Body of pancreas (tissue), 4 donors: ENCODE measurements at regions not wholly inside any gene's neighbourhood (a gene's known extent, or its start where the extent isn't known, plus 50 kb on each side); places are given as distances from the start of the nearest gene placed in this dataset.
A peak's percentile ranks its signal among the peaks of the same experiment; 100 is the strongest.

ENCODE experiments used
- ATAC-seq: fragments of 150-250 bp; one replicate; pipeline ENCODE4 v1.9.1; 2016
- DNase-seq, 4 donors: peaks; one replicate each; pipeline ENCODE4 v3.0.0-alpha.2; 2019
- H3K27ac ChIP-seq, 4 donors: fragments of 200-600 bp; sonication (generic); 1 replicate in 3 of 4; 2 replicates in 1 of 4; pipeline versions ENCODE4 v1.5.1 to v1.6.1; 2016 to 2019; ENCODE audit warnings: mild to moderate bottlenecking in 1 of 4, mixed read lengths in 1 of 4, moderate library complexity in 1 of 4
- H3K27me3 ChIP-seq, 2 donors: fragments of 200-600 bp; sonication (generic); one replicate each; pipeline ENCODE4 v1.6.0; 2016; ENCODE audit warnings: mild to moderate bottlenecking in 1 of 2
- H3K36me3 ChIP-seq, 2 donors: fragments of 200-600 bp; sonication (generic); replicated peaks in 1 of 2; 2 replicates each; pipeline ENCODE4 v1.5.1; 2016; ENCODE audit warnings: low read depth in 2 of 2; ENCODE audit not compliant: insufficient read depth in 1 of 2
- H3K4me1 ChIP-seq: fragments of 200-600 bp; sonication (generic); one replicate; pipeline ENCODE4 v1.6.0; 2016
- H3K4me3 ChIP-seq, 2 donors: fragments of 200-600 bp; sonication (generic); 1 replicate in 1 of 2; 2 replicates in 1 of 2; pipeline ENCODE4 v1.5.1; 2016 to 2019
- H3K9me3 ChIP-seq, 3 donors: fragments of 200-600 bp; sonication (generic); 1 replicate in 2 of 3; 2 replicates in 1 of 3; pipeline ENCODE4 v1.5.1; 2016
- POLR2A ChIP-seq, 3 donors: fragments of 450-650 bp; IDR thresholded peaks; one replicate each; pipeline ENCODE4 v1.6.1; 2016; ENCODE audit warnings: antibody characterized with exemption in 3 of 3, mild to moderate bottlenecking in 2 of 3
- WGBS, 2 donors: methylation state at CpG; one replicate each; pipeline ENCODE4 v1.1.5; 2017; 5-methylcytosine and 5-hydroxymethylcytosine counted together
- intact Hi-C: fragments of 100-400 bp; cut with DNase I; formaldehyde crosslinking; loops from one replicate; pipeline ENCODE4 v1.15.1; 2023
- TF ChIP-seq, protein P1 (sequence below), 7 experiments: fragments of 450-650 bp in 4 of 7; fragments of 200-600 bp in 3 of 7; sonication (generic) in 3 of 7; IDR thresholded peaks; one replicate each; pipeline ENCODE4 v1.5.1; 2016 to 2019; ENCODE audit warnings: antibody characterized with exemption in 7 of 7

DNA sequence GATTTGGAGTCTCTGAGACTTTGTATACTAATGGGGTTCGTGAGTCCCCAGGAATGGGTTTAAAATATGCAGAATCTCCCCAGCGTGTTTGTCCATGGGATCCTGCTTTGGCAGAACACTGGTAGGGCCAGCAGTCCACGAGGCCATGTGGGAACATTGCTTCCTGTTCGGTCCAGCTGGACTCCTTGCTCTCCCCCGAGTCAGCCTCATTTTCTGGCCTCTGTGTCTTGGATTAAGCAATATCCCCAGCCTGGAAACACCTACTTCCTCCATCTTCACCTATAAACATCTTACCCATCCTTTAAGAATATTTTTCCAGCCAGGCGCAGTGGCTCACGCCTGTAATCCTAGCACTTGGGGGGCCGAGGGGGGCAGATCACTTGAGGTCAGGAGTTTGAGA, 142.4 kb downstream of the NAV1 start:
- intact Hi-C loops, result no loop called here
- peaks cover 10% of the 10 kb centered on the region for H3K4me1 ChIP-seq
- no peaks in the 10 kb centered on the region for H3K27me3 ChIP-seq
- no peak for DNase-seq
- no peak for ATAC-seq
- 77 to 85% methylated on average over 8 of the region's 8 CpGs for WGBS, 2 donors
- no peaks in the 10 kb centered on the region for H3K9me3 ChIP-seq
- no peak overlapping the region for H3K4me3 ChIP-seq
- no peak overlapping the region for H3K27ac ChIP-seq
- no peaks in the 10 kb centered on the region for H3K36me3 ChIP-seq
- TF ChIP-seq, protein P1, sequence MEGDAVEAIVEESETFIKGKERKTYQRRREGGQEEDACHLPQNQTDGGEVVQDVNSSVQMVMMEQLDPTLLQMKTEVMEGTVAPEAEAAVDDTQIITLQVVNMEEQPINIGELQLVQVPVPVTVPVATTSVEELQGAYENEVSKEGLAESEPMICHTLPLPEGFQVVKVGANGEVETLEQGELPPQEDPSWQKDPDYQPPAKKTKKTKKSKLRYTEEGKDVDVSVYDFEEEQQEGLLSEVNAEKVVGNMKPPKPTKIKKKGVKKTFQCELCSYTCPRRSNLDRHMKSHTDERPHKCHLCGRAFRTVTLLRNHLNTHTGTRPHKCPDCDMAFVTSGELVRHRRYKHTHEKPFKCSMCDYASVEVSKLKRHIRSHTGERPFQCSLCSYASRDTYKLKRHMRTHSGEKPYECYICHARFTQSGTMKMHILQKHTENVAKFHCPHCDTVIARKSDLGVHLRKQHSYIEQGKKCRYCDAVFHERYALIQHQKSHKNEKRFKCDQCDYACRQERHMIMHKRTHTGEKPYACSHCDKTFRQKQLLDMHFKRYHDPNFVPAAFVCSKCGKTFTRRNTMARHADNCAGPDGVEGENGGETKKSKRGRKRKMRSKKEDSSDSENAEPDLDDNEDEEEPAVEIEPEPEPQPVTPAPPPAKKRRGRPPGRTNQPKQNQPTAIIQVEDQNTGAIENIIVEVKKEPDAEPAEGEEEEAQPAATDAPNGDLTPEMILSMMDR (IDR thresholded peaks at IDR 0.05), result no peak

DNA sequence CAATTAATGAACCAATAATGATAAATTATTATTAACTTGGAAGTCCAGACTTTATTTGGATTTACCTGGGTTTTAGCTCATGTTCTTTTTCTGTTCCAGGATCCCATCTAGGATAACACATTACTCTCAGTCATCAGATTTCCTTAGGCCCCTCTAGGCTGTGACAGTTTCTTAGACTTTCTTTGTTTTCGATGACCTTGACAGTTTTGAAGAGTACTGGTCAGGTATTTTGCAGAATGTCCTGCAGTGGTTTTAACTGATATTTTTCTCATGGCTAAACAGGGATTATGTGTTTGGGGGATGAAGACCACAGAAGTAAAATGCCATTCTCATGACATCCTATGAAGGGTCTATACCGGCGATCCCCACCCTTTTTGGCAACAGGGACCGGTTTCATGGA, 144.0 kb downstream of the NAV1 start:
- Histone ChIP-seq H3K9me3 (no peaks in the 10 kb centered on the region), H3K4me3 (no peak overlapping the region), H3K4me1 (peaks cover 14% of the 10 kb centered on the region), H3K27me3 (no peaks in the 10 kb centered on the region), H3K27ac (no peak overlapping the region), H3K36me3 (no peaks in the 10 kb centered on the region)
- TF ChIP-seq, protein P1 (IDR thresholded peaks at IDR 0.05), result no peak
- TF ChIP-seq POLR2A (IDR thresholded peaks at IDR 0.05), result no peak
- DNase-seq, result no peak
- ATAC-seq, result no peak
- WGBS, 2 donors, result 92 to 96% methylated on average over 4 of the region's 4 CpGs
- intact Hi-C loops, result no loop called here

DNA sequence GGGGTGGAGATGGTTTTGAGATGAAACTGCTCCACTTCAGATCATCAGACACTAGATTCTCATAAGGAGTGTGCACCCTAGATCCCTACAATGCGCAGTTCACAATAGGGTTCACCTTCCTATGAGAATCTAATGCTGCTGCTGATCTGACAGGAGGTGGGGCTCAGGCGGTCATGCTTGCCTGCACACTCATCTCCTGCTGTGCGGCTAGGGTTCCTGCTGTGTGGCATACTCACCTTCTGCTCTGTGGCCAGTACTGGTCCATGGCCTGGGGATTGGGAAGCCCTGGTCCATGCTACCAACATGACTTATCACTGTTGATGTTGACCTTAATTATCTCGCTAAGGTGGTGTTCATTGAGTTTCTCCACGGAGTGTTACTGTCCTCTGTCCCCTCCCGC, 144.5 kb downstream of the NAV1 start:
- TF ChIP-seq, protein P1 (IDR thresholded peaks at IDR 0.05), result no peak
- DNase-seq, result no peak
- WGBS, 2 donors, result 77 to 80% methylated on average over 4 to 6 of the region's 6 CpGs
- Histone ChIP-seq H3K9me3 (no peaks in the 10 kb centered on the region), H3K36me3 (no peaks in the 10 kb centered on the region), H3K27me3 (no peaks in the 10 kb centered on the region), H3K4me1 (peaks cover 14% of the 10 kb centered on the region), H3K4me3 (no peak overlapping the region), H3K27ac (no peak overlapping the region)
- intact Hi-C loops, result no loop called here
- no peak for ATAC-seq

DNA sequence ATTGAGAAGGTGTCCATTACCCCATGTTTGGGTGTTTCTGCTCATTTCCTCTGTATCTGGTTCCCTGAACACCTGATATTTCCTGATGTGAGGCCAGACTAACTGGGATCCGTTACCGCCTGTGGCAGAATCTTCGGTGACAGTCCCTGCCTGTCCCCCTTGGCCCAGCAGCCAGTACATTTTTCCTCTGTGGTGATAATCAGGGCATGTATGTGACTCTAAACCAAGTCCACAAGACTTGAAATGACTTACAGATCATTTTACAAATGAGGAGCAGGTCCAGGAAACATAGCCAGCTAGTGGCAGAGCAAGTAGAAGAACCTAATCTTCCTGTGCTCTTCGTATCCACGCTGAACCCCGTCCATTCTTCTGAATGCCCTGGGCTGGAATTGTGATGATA, 143.5 kb upstream of the IPO9 start:
- Histone ChIP-seq H3K4me1 (peaks cover 14% of the 10 kb centered on the region), H3K36me3 (no peaks in the 10 kb centered on the region), H3K9me3 (no peaks in the 10 kb centered on the region), H3K27me3 (no peaks in the 10 kb centered on the region), H3K4me3 (no peak overlapping the region), H3K27ac (no peak overlapping the region)
- DNase-seq, result no peak
- no peak for ATAC-seq
- 82 to 88% methylated on average over 6 of the region's 6 CpGs for WGBS, 2 donors
- TF ChIP-seq POLR2A (IDR thresholded peaks at IDR 0.05), result no peak
- TF ChIP-seq, protein P1 (IDR thresholded peaks at IDR 0.05), result no peak
- intact Hi-C loops, result no loop called here

DNA sequence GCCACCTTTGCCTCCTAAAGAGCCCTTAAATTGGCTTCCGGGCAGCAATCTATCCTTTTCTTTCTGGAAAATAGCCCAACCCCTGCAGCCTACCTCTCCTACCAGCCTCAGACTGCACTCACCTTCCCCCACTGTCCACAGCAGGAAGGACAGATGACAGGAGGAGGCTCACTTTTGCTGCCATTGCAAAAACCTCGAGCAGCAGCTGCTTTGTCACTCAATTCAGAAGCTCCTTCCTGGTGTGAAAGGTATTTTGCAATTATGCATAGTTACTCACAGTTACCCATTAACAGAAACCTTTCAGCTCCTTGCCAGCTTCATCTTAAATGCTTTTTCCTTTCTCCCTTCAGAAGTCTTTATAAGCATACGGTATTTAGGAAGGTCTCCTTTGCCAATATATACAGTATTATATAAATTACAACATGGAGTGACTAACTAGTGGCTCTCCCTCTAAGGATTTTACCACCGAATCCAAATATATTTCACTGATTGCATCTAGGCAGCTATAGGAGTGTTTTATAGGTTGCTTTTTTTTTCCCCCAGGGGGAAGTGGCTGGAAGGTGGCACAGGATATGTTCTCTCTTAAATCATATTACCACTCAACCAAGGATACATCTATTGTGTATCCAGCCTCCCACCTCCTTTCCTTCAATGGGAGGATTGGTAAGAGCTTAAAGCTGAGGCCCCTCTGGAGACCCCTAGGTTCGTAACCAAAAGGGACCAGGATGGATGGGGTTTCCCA, 142.1 kb upstream of the IPO9 start:
- WGBS, 2 donors, result 33 to 39% methylated on average over 5 of the region's 5 CpGs
- Histone ChIP-seq H3K4me1 (peaks cover 14% of the 10 kb centered on the region), H3K27ac (peak overlapping the region in 2 of 4 donors; percentile 33), H3K9me3 (no peaks in the 10 kb centered on the region), H3K27me3 (no peaks in the 10 kb centered on the region), H3K36me3 (no peaks in the 10 kb centered on the region), H3K4me3 (no peak overlapping the region)
- TF ChIP-seq, protein P1 (IDR thresholded peaks at IDR 0.05), result no peak
- intact Hi-C loops, result no loop called here
- ATAC-seq (peak; percentile 83), DNase-seq (peak in 3 of 4 donors; percentile 42 to 63 (median 43))
